ENCODE measurements at regions not wholly inside any gene's neighbourhood (a gene's known extent, or its start where the extent isn't known, plus 50 kb on each side); places are given as distances from the start of the nearest gene placed in this dataset.

DNA sequence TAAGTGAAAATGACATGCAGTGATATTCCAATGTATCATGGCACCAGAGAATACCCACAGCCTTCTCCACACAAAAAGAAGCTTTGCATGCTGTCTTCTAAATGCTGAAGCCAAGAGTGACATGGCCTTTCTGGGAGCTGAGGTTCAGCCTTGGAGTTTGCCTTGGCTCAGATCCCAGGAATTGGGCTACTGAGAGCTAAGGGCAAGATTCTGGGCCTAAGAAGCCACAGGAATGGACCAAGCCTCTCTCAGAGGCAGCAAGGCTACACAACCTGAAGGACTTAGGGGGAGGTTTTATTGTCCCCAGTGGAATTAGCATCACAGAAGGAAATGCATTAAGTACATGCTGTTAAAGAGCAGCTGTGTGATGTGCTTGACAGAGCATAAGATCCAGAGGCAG, 1078.5 kb downstream of the TUSC7 start:
- no peak for DNase-seq

DNA sequence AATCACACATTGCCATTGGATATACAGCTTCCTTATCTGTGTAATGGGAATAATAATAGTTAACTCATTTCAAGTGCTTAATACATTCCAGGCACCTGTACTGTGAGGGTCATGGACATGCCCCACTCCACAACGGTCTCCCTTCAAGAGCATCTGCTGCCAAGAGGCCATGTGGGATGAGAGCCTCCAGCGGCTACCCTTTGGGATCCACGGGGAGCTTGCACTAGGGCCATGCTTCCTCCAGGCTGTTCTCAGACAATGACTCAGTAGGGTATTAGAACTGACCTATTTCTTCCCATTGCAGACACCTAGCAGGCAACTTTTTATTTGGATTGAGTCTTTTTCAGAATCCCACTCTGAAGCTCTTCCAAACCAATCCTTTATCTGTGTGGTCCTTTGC, 1078.9 kb downstream of the TUSC7 start:
- DNase-seq: no peak

DNA sequence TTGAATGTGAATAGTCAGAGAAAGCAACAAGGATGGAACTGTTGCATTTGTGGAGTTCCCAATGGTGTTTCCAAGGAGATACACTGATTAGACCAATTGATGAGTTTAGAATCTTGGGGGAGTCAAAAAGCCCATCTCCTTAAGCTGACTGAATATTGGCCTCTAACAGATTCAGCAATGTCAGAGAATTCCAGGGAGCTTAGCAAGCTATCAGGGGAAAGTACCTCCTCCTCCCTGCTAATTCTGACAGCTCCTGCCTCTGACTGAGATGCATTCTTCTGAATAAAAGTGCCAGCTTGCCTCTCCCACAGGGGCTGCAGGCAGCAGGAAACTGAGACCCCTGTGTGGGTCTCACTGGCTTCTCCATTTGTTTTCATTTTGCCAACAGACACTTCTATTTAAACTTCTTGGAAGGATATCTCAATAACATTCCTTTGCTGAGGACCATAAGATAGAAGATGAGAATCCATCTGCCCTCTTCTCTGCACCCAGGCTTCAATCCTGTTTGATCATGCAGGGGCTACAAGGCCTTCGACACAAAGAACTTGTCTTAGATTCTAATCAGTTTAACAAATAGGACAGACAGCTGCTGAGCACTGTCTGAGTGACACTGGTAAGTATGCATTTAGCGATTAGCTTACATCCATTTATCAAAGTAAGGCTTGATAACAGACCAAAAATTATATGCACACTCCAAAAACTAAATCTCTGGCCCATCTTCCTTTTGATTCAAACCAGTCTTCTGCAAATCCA, 1080.8 kb downstream of the TUSC7 start:
- no peak for DNase-seq

DNA sequence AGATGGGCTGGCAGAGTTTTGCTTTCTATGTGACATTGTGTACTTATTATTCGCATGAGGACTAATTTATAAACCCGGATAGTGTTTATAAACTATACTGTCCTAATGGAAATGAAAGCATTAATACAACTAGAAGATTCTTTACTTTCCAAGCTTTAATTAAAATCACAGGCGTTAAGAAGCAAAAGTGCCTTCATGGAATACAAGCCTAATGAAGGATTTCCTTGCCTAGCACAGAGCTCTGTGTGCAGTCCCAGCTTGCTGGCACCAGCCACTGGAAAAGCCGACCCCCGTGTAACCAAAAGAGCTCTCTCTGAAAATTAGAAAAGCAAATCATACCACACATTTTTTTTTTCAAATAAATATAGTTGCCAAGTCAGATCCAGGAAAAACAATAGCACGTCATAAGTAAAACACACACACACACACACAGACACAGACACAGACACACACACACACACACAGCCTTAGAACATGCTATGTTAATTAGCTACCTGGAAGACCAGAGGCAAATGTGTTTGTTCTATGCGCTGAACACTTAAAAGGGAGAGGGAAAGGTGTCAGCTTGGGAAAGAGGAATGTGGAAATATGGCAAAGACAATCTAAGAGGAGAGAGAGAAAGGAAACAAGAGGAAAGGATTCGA, 1084.2 kb downstream of the TUSC7 start:
- DNase-seq: no peak

DNA sequence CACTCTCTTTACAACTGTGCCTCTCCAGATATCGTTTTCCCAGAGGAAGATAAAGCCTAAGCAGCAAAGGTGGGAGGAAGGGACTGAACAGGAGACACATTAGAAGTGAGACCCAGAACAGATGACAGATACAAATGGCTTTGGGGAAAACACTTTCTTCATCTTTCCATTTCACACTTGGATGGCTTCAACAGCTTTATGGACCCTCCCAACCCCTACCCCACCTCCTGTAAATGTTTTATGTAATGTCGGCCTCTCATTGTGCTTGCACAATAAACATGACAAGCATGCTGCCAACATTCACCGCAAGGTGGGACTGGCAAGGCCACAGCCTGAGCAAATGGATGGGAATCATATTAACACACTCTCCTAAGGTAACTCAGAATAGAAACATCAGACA, 1088.6 kb downstream of the TUSC7 start:
- no peak for DNase-seq

DNA sequence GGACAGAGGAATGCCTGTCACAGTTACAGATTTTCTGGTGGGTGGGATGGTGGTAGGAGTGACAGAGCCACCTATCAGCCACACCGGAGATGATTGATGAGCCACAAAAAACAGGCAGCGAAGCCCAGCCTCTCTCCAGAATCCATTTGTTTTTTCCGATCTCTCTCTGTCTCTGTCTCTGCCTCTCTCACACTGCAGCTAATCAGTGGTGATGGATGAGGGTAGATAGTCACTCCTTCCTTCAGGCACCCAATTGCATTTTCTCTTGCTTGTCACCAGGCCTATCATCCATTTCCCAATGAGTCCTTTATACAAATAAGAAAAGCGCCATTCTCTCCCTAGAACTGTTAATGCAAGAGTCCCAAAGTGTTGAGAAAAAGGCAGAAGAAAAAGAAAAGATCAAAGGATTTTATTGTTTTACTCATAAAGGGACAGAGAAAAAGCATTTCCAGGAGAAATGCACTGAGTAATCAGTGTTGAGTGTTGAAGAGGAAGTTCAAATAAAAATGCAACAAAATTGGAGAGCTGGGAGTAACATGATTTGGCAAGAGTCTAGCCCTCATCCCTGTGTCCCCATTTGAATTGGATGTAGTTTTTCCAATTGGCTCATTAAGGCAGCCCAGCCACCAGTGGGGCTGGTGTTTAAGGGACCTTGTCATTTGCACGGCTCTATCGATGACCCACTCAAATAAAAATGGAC, 1089.3 kb downstream of the TUSC7 start:
- no peak for DNase-seq

DNA sequence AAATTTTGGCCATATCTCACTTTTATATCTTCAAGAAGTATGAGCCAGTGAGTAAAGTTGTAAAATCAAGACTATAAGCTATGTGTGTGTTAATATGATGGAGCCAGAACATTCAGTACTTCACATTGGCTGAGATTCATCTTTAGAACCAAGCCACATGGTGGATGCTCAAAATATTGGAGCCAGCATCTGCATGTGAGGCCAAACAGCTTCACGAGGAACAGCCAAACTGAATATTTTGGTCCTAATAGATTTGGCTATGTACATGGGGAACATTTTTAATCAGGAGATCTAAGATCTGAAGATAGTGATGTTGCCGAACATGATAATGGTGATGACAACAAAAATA, 1089.8 kb downstream of the TUSC7 start:
- no peak for DNase-seq

DNA sequence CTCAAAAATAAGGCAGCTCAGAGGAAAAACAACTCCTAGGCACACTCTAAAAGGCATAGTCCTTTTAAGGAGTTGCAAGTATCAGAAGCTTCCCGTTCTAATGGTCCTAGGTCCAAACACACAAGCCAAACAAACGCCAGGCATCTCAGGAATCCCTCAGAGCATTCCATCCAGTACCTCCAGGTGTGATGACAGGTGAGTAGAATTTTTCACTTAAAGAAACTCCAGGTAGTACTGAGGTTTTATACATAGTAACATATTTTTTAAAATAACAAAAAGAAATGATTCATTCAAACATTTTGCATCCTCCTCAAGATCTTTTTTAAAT, 1092.3 kb downstream of the TUSC7 start:
- no peak for DNase-seq

DNA sequence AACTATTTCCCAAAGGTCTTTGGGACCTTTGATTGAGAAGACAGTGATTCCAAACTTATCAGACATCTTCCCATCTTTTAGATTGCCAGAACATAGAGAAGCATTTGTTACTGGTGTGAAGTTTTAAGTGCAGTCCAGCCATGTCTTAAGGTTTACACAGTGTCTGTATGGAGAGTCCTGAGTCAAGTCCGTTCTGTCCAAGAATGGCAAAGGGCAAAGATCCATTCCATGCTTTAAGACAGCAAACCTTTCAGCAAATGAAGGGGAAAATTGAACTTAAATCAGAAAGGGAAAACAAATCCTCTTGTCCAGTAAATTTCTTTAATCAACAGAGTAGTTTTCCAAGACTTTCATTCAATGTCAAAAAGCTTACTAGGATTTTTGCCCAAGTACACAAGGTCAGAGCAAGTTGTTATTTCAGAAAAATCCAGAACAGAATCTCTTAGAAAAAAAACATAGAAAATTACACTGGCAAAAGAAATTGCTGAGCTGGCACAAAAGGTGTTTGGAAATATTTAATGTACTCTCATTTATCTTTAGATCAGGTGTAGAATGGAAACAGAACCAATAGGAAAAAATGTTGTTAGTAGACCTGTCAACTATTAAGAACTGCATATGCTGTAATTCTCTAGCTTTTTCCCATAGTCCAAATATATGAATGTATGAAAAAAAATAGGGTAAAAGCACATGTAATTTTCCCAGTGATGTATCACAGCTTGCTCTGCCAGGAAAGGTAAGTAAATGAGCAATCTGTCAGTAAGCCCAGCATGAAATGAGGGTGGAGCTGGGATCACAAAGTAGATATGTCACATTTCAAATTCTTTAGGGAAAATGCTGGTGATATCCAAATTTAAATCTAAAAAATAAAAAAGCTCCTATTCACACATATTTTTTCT, 1099.9 kb downstream of the TUSC7 start:
- DNase-seq: no peak

DNA sequence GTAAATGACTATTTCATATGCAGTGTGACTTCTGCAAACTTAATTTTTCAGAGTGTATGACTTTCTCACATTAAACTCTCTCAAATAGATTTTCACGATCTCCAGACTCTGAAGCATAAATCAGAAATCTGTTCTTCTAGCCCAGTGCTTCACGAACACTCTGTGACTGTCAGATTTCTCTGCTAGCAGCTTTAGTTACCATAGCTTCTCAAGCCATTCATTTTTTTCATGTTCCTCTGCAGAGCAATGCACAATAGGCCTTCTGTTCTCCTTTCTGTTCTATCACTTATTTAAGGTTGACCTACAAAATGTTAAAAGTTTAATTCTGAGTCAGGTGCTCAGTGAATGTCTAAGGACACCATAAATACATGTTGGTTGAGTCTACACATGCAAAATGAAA, 1102.2 kb downstream of the TUSC7 start:
- DNase-seq: no peak

DNA sequence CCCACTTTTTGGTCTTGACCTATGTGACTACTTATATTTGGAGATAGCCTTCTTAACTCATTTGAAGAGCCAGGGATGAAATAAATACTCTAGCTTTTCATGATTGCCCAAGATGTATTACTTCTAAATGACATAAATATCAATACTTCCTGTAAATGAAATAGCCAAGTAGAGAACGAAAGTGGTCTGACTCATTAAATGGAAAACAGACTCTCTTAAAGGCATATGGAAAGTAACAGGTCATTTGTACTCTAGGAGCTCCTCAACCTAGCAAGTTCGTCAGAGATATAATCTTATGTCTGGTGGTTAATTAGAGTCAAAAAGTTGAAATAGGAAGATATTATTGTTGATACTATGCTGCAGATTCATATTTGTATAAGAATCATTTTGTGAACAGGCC, 1105.4 kb downstream of the TUSC7 start:
- no peak for DNase-seq

DNA sequence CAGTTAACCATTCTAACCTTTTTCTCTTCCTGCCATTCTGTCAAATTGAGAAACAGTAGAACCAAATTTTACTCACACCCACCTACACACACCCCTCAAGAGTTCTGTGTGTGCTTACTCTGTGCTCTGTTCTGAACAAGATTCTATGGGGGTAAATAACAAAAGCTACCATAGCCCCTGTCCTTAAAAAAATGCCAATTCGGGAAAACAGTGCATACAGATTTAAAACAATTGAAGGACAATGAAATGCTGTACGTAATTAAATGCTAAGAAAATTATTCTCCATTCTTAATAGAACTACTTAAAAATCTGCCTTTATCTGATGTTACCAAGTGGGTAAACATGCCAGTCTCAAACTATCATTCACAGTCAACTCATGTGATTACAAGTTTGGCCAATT, 1107.5 kb downstream of the TUSC7 start:
- DNase-seq: no peak

DNA sequence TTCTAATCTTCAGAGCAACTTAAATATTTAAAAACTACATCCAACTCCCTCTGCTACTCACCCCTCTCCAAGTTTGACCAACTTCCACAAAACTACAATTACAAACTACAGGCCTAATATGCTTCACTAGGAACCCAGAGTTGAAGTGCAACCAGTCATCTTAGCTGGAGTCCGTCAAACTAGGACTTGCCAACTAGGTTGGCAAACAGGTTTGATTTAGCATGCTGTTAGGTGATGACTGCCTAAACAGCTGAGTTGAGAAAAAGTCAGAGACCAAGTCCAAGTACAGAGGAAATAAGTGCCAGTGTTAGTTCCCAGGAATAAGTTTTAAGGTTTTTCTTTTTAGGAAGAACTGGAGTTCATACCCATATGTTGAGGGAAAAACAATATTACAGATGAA, 1109.0 kb downstream of the TUSC7 start:
- no peak for DNase-seq

DNA sequence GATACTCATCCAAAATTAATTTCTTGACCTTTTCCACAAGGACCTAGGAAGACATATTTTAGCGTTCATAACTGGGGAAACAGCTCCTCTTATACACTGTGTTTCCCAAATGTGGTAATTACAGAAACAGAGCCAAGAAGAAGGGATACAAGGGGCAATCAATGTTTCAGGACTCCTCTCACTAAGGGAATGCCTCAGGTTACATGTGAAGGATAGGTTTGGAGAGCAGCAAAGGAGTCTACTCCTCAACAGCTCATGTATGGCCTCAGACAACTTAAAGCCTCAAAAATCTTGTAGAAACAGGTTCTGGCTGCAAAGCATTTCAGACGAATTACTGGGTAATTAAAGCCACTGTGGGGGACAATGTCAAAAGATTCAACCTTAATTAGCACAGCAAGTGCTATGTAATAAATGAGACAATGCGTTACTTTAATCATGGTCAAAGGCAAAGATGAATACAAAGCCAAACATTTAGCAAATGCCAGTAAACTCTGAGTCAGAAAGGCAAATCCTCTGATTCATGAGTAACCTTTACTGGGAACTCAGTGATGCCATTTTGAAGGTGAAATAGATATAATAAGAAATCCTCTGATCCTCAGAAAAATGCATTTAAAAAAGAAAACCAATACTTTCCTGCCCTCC, 1111.2 kb downstream of the TUSC7 start:
- DNase-seq: no peak

DNA sequence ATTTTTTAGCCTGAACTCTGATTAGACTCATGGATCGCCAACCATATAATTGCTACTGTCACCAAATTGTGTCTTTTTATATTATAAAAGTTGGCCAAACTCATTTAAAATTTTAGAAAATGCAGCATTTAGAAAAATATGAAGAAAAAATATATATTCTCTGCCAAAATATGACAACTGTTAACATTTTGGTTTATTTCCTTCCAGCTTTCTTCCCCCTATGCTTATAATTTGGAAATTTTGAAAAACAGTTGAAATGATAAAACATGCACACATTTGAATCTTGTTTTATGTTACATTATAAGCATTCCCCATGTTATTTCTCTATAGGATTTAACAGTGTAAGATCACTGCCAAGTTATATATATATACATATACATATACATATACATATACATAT, 1112.8 kb downstream of the TUSC7 start:
- DNase-seq: no peak

DNA sequence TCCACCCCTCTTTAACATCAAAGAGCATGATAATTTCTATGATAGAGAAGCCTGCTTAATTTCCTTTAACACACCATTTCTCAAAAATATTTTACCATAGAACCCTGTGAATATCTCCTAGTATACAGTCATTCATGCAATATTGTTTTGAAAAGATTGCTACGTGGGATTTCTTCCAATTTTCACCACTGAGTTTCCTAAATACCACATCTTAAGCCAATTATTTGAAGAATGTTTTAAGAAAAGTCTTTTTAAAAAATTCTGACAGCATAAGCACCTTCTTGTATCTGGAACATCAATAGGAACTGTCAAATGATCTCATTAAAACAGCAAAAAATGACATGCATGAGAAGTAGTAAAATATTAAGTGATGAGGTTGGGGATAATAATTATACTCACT, 1126.7 kb downstream of the TUSC7 start:
- no peak for DNase-seq

DNA sequence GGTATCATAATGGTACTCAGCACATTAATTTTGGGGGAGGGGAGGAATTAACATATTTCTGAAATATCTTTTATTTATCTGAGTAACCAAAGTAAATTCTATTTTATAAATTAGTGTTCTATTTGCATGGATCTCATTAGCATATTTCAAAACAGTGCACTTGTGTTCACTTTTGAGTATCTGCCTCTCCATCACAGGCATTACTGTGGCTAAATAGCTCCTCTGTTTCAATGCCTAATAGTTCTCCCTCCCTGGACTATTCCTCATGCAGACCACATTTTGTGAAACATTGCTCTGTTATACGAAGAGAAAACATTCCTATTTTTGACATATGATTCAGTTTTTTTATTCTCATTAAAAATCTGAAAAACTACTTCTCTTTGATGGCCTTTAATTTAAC, 1127.8 kb downstream of the TUSC7 start:
- no peak for DNase-seq

DNA sequence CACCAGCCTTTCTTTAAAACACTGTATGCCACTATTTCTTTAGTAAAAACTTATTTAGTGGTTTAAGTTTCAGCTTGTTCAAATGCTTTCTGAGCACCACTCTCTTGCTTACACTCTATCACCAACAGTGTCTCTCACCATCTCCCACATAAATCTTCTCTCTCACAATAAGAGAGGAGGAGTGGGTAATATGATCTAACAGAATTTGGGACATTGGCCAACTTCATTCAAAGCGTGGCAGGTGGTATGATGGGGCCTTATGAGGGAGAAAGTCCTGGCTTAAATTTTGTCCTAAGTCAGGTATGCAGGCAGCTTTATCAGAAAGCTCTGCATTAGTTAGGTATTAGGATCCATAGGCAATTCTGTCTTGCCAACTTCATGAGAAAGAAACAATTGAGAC, 1132.5 kb downstream of the TUSC7 start:
- DNase-seq: no peak

DNA sequence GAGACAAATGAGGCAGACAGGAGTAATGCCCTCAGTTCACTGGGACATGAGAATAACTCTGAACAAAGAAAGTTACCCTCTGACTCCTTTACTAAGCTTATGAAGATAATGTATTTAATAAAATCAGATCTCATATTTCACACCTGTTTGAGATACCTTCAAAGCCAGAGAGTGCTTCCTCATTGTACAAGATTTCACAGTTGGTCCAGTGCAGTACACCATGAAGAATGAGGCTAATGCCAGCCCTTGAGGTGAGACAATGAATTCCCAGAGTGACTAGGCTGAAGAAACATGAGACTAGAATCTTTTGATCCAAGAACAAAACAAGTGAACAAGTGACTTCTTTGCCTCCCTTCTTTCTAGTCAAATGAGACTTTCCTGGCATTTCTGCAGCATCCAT, 1133.8 kb downstream of the TUSC7 start:
- DNase-seq: no peak

DNA sequence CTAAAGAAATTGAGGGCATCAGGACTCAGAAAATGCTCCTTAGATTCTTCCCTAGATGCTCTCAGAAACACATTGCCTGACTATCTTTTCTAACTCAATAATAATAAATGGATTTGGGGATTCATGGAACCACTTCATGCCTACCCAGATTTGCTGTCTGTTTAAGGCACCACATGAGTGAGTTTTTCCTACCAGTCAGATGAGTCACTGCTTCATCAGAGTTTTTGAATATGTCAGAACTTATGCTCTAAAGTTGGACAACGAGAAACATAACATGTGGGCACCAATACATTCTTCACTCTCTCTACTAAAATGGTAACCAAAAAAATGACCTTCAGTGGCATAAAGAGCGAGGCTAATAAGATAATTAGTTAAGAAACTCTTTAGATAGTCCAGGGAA, 1135.1 kb downstream of the TUSC7 start:
- no peak for DNase-seq

DNA sequence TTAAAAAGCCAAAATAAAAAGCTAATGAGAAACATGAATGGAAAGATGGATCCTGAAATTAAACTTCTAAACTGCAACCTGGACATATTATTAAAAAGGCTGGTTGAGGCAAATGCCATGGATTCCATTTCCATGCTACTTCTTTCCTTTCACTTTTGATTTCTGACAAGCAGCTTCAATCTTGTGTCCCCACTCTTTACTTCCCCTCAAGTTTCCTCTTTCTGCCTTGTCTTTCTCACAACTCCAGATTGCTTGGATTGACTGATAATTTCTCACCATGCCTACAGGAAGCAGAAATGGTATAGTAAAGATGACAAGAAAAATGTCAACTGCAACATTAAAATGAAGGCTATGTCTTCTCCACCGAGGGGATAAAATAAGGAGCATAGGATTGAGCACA, 1136.7 kb downstream of the TUSC7 start:
- no peak for DNase-seq

DNA sequence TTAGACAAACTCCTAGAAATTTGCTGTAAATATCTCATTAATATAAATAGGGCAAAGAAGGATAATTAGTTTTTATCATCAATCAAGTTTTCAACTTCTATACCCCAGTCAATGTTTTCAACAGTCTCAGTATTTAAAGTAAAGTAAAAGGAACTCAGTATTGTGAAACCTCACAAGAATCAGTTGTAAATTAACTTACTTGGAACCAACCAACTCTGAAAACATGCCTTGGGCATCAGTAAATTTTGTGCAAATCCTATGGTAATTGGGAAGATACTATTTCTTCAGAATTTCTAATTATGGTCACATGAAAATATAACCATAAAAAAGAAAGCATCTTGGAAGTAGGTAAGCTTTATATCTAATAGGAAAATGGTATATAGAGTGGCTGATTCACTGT, 1139.0 kb downstream of the TUSC7 start:
- no peak for DNase-seq
